Karpas-422 (cell line): ENCODE measurements at regions not wholly inside any gene's neighbourhood (a gene's known extent, or its start where the extent isn't known, plus 50 kb on each side); places are given as distances from the start of the nearest gene placed in this dataset.

Experiments used
- DNase-seq: peaks from one replicate; pipeline ENCODE4 v3.0.0-alpha.2; 2015
- H2AFZ ChIP-seq: fragments of 200-600 bp; sonication (generic); 2 replicates; pipeline ENCODE4 v1.6.1; 2014; ENCODE audit warnings: antibody characterized with exemption, low read length, mixed read lengths
- H3K27ac ChIP-seq: fragments of 200-600 bp; sonication (generic); 2 replicates; pipeline ENCODE4 v1.5.1; 2014; ENCODE audit warnings: mild to moderate bottlenecking, low read length, moderate library complexity
- H3K27me3 ChIP-seq: fragments of 200-600 bp; sonication (generic); 2 replicates; pipeline ENCODE4 v1.6.1; 2014; ENCODE audit warnings: low read length, mixed read lengths
- H3K36me3 ChIP-seq: fragments of 200-600 bp; sonication (generic); 2 replicates; pipeline ENCODE4 v1.6.1; 2014; ENCODE audit warnings: low read length, mixed read lengths; ENCODE audit not compliant: insufficient read depth
- H3K4me1 ChIP-seq: fragments of 200-600 bp; sonication (generic); 2 replicates; pipeline ENCODE4 v1.6.1; 2014; ENCODE audit warnings: mild to moderate bottlenecking, low read length, mixed read lengths
- H3K4me2 ChIP-seq: fragments of 200-600 bp; sonication (generic); 2 replicates; pipeline ENCODE4 v1.6.1; 2014; ENCODE audit warnings: low read length, low read depth, mild to moderate bottlenecking; ENCODE audit not compliant: poor library complexity, severe bottlenecking
- H3K4me3 ChIP-seq: fragments of 200-600 bp; sonication (generic); 2 replicates; pipeline ENCODE4 v1.5.1; 2014; ENCODE audit warnings: mild to moderate bottlenecking, antibody characterized with exemption, low read length, mixed read lengths
- H3K79me2 ChIP-seq: fragments of 200-600 bp; sonication (generic); 2 replicates; pipeline ENCODE4 v1.6.1; 2014; ENCODE audit warnings: mild to moderate bottlenecking, low read length, mixed read lengths
- H3K9ac ChIP-seq: fragments of 200-600 bp; sonication (generic); 2 replicates; pipeline ENCODE4 v1.6.0; 2014; ENCODE audit warnings: low read length
- H3K9me2 ChIP-seq: fragments of 200-600 bp; sonication (generic), shearing (Covaris generic); replicated peaks from 2 replicates; pipeline ENCODE4 v1.6.0; 2014; ENCODE audit warnings: mild to moderate bottlenecking, low read length, moderate library complexity; ENCODE audit not compliant: insufficient read depth
- H3K9me3 ChIP-seq: fragments of 300-700, 200-600 bp; sonication (generic); 2 replicates; pipeline ENCODE4 v1.6.1; 2014; ENCODE audit warnings: low read length, mixed read lengths
- H4K20me1 ChIP-seq: fragments of 200-600 bp; sonication (generic); 2 replicates; pipeline ENCODE4 v1.6.1; 2014; ENCODE audit warnings: mild to moderate bottlenecking, antibody characterized with exemption, low read length, low read depth; ENCODE audit not compliant: insufficient read depth

GRCh38 chr5:167639766-167640165, 651.7 kb upstream of the WWC1 start:
- no peak overlapping the region for H3K27ac ChIP-seq
- H2AFZ ChIP-seq, result no peak overlapping the region
- DNase-seq, result no peak
- H3K9me3 ChIP-seq, result no peaks in the 10 kb centered on the region
- H4K20me1 ChIP-seq, result no peaks in the 10 kb centered on the region
- no peaks in the 10 kb centered on the region for H3K4me1 ChIP-seq
- H3K9ac ChIP-seq, result no peak overlapping the region
- no peaks in the 10 kb centered on the region for H3K9me2 ChIP-seq
- H3K27me3 ChIP-seq, result no peaks in the 10 kb centered on the region
- H3K36me3 ChIP-seq, result no peaks in the 10 kb centered on the region
- H3K4me2 ChIP-seq, result no peak overlapping the region
- H3K79me2 ChIP-seq, result no peaks in the 10 kb centered on the region
- H3K4me3 ChIP-seq, result no peak overlapping the region

DNA sequence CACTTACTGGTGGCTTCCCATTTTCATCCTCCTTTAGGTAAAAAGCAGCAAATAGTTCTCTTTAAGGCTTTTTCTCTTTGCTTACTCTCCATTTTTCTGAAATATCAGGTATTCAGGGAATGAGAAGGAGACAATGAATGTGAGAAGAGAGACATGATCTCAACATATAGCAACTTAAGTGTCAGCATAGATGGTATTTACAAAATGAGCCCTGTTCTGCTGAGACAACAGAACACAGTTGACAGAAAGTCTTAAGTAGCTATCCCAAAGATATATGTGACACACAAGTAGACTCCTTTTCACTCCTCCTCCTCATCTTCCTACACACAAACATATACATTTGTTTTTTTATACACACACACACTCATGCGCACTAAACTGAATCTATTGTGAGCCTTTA, 649.3 kb upstream of the WWC1 start:
- Histone ChIP-seq H3K4me3 (no peak overlapping the region), H3K9ac (no peak overlapping the region), H2AFZ (no peak overlapping the region), H3K4me2 (no peak overlapping the region), H3K9me2 (no peaks in the 10 kb centered on the region), H3K27me3 (no peaks in the 10 kb centered on the region), H4K20me1 (no peaks in the 10 kb centered on the region), H3K36me3 (no peaks in the 10 kb centered on the region), H3K4me1 (no peaks in the 10 kb centered on the region), H3K9me3 (no peaks in the 10 kb centered on the region), H3K79me2 (no peaks in the 10 kb centered on the region), H3K27ac (no peak overlapping the region)
- no peak for DNase-seq

- Histone ChIP-seq H3K36me3 (no peaks in the 10 kb centered on the region), H3K27ac (no peak overlapping the region), H3K4me2 (no peak overlapping the region), H3K9me2 (no peaks in the 10 kb centered on the region), H3K79me2 (no peaks in the 10 kb centered on the region), H3K27me3 (no peaks in the 10 kb centered on the region), H3K9ac (no peak overlapping the region), H3K9me3 (no peaks in the 10 kb centered on the region), H3K4me1 (no peaks in the 10 kb centered on the region), H2AFZ (no peak overlapping the region), H4K20me1 (no peaks in the 10 kb centered on the region), H3K4me3 (no peak overlapping the region)
- no peak for DNase-seq
These were observed 648.5 kb upstream of the WWC1 start for GRCh38 chr5:167642779-167643517.

DNA sequence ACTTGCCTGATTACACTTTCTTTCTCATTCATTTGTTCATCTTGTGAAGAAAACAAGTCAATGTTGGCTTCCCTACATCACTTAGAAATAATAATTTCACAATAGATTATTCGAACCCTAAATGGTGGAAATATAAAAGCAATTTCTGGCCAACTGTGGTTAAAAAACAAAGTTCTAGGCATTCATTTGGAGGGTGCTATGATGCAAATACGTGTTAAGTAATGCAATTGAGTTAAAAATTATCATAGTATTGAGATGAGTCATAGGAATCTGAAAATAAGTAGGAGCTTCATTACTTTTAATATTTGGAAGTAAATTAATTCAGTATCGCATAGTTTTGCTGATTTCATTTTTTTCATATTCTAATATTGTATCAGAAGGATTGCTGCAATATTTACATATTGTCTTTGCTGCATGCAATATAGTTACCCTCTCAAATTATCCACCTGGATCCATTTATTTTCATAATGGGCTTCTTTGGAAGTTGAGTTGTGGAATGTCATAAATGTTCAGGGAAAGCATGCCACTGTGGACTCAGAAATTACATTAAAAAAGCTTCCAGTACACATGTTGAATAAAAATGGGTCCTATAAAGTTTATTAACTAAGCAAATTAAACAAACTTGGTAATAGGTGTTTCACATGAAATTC, 647.7 kb upstream of the WWC1 start:
- Histone ChIP-seq H3K36me3 (no peaks in the 10 kb centered on the region), H3K9me2 (no peaks in the 10 kb centered on the region), H3K4me2 (no peak overlapping the region), H3K4me3 (no peak overlapping the region), H4K20me1 (no peaks in the 10 kb centered on the region), H3K27me3 (no peaks in the 10 kb centered on the region), H3K27ac (no peak overlapping the region), H3K9ac (no peak overlapping the region), H3K4me1 (no peaks in the 10 kb centered on the region), H3K9me3 (no peaks in the 10 kb centered on the region), H3K79me2 (no peaks in the 10 kb centered on the region), H2AFZ (no peak overlapping the region)
- no peak for DNase-seq

DNA sequence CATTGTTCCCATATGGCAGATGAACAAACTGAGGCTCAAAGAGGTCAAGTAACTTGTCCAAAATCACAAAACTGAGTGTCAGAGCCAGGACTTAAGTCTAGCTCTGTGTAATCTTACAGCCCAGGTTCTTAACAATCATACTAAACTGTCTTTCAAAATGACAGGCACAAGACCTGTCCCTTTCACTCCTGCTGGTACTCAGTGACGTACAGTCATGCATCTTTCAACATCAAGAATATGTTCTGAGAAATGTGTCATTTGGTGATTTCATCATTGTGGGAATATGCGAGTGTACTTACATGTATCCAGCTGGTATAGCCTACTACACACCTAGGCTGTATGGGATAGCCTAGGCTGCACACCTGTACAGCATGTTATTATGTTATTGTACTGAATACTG, 646.8 kb upstream of the WWC1 start:
- H3K4me2 ChIP-seq, result no peak overlapping the region
- no peak for DNase-seq
- H3K36me3 ChIP-seq, result no peaks in the 10 kb centered on the region
- H2AFZ ChIP-seq, result no peak overlapping the region
- H3K4me3 ChIP-seq, result no peak overlapping the region
- H3K27ac ChIP-seq, result no peak overlapping the region
- no peaks in the 10 kb centered on the region for H3K4me1 ChIP-seq
- H3K9ac ChIP-seq, result no peak overlapping the region
- no peaks in the 10 kb centered on the region for H3K79me2 ChIP-seq
- H3K9me3 ChIP-seq, result no peaks in the 10 kb centered on the region
- H3K27me3 ChIP-seq, result no peaks in the 10 kb centered on the region
- H3K9me2 ChIP-seq, result no peaks in the 10 kb centered on the region
- no peaks in the 10 kb centered on the region for H4K20me1 ChIP-seq

GRCh38 chr5:167649471-167649870, 642.0 kb upstream of the WWC1 start:
- H3K27ac ChIP-seq, result no peak overlapping the region
- no peaks in the 10 kb centered on the region for H3K79me2 ChIP-seq
- no peaks in the 10 kb centered on the region for H4K20me1 ChIP-seq
- H3K4me3 ChIP-seq, result no peak overlapping the region
- no peak for DNase-seq
- no peaks in the 10 kb centered on the region for H3K4me1 ChIP-seq
- H3K9me2 ChIP-seq, result no peaks in the 10 kb centered on the region
- no peak overlapping the region for H3K4me2 ChIP-seq
- no peaks in the 10 kb centered on the region for H3K36me3 ChIP-seq
- no peaks in the 10 kb centered on the region for H3K27me3 ChIP-seq
- no peaks in the 10 kb centered on the region for H3K9me3 ChIP-seq
- no peak overlapping the region for H2AFZ ChIP-seq
- H3K9ac ChIP-seq, result no peak overlapping the region

DNA sequence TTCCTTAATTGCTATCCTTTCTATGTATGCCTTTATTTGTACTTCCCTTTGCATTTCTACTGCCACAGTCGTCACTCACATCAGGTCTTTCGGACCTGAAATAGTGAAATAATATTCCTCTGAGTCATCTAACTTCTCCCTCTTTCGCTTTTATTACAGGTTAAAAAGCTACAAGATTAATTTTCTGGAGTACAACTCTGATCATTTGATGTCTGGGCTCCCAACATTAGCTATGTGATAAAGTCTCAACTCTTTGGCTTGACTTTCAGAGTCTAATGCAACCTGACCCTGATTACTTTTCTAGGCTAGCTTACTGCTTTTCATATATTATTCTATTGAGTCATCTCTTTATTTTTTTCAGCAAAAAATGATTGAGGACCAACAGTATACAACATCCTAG, 638.8 kb upstream of the WWC1 start:
- Histone ChIP-seq H3K79me2 (no peaks in the 10 kb centered on the region), H3K4me2 (no peak overlapping the region), H3K27ac (no peak overlapping the region), H3K36me3 (no peaks in the 10 kb centered on the region), H3K27me3 (no peaks in the 10 kb centered on the region), H3K9ac (no peak overlapping the region), H3K4me1 (no peaks in the 10 kb centered on the region), H3K4me3 (no peak overlapping the region), H3K9me3 (no peaks in the 10 kb centered on the region), H4K20me1 (no peaks in the 10 kb centered on the region), H3K9me2 (no peaks in the 10 kb centered on the region), H2AFZ (no peak overlapping the region)
- DNase-seq, result no peak

DNA sequence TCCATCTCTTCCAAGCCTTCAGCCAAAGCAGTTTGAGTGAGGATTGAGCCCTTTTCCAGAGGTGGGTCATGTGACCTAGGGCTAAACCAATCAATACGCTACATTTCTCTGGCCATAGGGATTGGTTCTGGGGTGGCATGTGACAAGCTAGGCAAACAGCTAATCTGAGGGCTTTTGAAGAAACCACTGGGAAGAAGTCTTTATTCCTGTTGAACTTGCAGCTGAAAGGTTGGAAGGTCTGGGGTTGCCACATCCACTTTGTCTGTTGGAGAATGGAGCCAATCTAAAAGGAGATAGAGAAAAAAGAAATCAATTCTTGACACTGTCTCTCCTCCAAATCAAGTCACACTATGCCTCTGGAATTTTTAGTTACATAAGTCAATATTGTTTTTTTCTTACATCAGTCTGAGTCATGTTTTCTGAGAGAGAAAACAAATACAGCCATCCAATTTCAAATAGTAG, 637.8 kb upstream of the WWC1 start:
- Histone ChIP-seq H2AFZ (no peak overlapping the region), H3K79me2 (no peaks in the 10 kb centered on the region), H3K9ac (no peak overlapping the region), H3K4me2 (no peak overlapping the region), H3K4me1 (no peaks in the 10 kb centered on the region), H3K27me3 (no peaks in the 10 kb centered on the region), H4K20me1 (no peaks in the 10 kb centered on the region), H3K9me3 (no peaks in the 10 kb centered on the region), H3K36me3 (no peaks in the 10 kb centered on the region), H3K9me2 (no peaks in the 10 kb centered on the region), H3K27ac (no peak overlapping the region), H3K4me3 (no peak overlapping the region)
- no peak for DNase-seq
